ENCODE measurements at regions not wholly inside any gene's neighbourhood (a gene's known extent, or its start where the extent isn't known, plus 50 kb on each side); places are given as distances from the start of the nearest gene placed in this dataset.

DNA sequence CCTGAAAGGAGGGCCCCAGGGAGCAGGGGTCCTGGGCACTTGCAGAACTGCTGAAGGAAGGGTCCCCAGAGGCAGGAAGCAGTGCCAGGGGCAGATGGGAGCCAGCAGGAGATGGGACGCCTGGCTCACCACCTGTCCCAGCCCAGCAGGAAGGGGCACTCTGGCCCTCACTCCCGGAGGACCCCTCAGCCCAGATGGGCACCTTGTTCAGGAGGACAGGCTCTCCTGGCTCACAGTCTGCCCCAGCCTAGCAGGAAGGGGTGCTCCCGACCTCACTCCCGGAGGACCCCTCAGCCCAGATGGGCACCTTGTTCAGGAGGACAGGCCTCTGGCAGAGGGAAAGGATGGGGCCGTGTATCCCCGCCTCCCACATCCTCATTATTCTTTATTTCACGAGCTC lies 331.4 kb upstream of the SHH start:
- TF ChIP-seq CTCF (IDR thresholded peaks at IDR 0.05) (no peak), POLR2A (IDR thresholded peaks at IDR 0.05) (no peak)

Data from esophagus squamous epithelium (tissue), 4 donors.